ENCODE measurements at regions not wholly inside any gene's neighbourhood (a gene's known extent, or its start where the extent isn't known, plus 50 kb on each side); places are given as distances from the start of the nearest gene placed in this dataset.

- no peak overlapping the region for H4K91ac ChIP-seq (ENCODE audit: insufficient read depth, low read depth, low read length)
- H3K18ac ChIP-seq (ENCODE audit: low read depth, low read length) = no peak overlapping the region
- TF ChIP-seq NFE2L2 (IDR thresholded peaks at IDR 0.05; ENCODE audit: low read depth, low read length) = no peak
- TF ChIP-seq MAFK (IDR thresholded peaks at IDR 0.05; ENCODE audit: low read depth, low read length) = peak; percentile 22; the same call in 1 of the 2 replicates
- no peak for TF ChIP-seq RAD21 (IDR thresholded peaks at IDR 0.05; ENCODE audit: low read length)
- H3K9me3 ChIP-seq (ENCODE audit: control insufficient read depth, insufficient read depth, low read length) = no peaks in the 10 kb centered on the region
- CTCF ChIA-PET = no interaction called here
- H3K14ac ChIP-seq (replicated peaks; ENCODE audit: low read depth, low read length) = no peak overlapping the region
- H3K27ac ChIP-seq (ENCODE audit: insufficient read depth, low read length) = no peak overlapping the region
- H3K9ac ChIP-seq (ENCODE audit: low read depth, low read length) = no peak overlapping the region
- in situ Hi-C loops (cut with MboI; ENCODE audit: low sequenced_read_pairs) = no loop called here
- H3K36me3 ChIP-seq (ENCODE audit: control insufficient read depth, insufficient read depth, low read length) = no peaks in the 10 kb centered on the region
- no peak overlapping the region for H3K4ac ChIP-seq (ENCODE audit: low read depth, low read length)
- POLR2A ChIA-PET (ENCODE audit: unreplicated experiment) = no interaction called here
- intact Hi-C loops (cut with micrococcal nuclease) = no loop called here
- H3K56ac ChIP-seq (ENCODE audit: extremely low read depth, insufficient read depth, low read length) = no peak overlapping the region
- H3K27me3 ChIP-seq (ENCODE audit: control insufficient read depth, insufficient read depth, low read length) = no peaks in the 10 kb centered on the region
- no peak overlapping the region for H2BK120ac ChIP-seq (ENCODE audit: low read depth, low read length)
- no peaks in the 10 kb centered on the region for H3K9me1 ChIP-seq (ENCODE audit: insufficient read depth, low read length)
- no peak overlapping the region for H2AFZ ChIP-seq (replicated peaks; ENCODE audit: low read length, poor library complexity)
- H4K5ac ChIP-seq (ENCODE audit: low read depth, low read length) = no peak overlapping the region
- ATAC-seq (ENCODE audit: low read depth) (no peak), DNase-seq (no peak)
- no peak overlapping the region for H2BK5ac ChIP-seq (ENCODE audit: low read depth, low read length, poor library complexity, severe bottlenecking)
- H2BK15ac ChIP-seq (ENCODE audit: low read depth, low read length) = no peak overlapping the region
- no peak overlapping the region for H3K4me3 ChIP-seq (ENCODE audit: insufficient read depth, low read depth, low read length)
- no peaks in the 10 kb centered on the region for H3K4me1 ChIP-seq (ENCODE audit: control insufficient read depth, insufficient read depth, low read length)
- no peak overlapping the region for H2BK20ac ChIP-seq (ENCODE audit: low read depth, low read length)
- no TSS peak for BruUV-seq (replicated peaks)
- H4K8ac ChIP-seq (ENCODE audit: low read depth in 2 of 2, low read length in 2 of 2) = no peak overlapping the region
- H4K20me1 ChIP-seq (ENCODE audit: insufficient read depth, low read length) = no peaks in the 10 kb centered on the region
- H3K23ac ChIP-seq (ENCODE audit: low read depth, low read length) = no peak overlapping the region
- no peak overlapping the region for H2AK5ac ChIP-seq (ENCODE audit: low read depth, low read length)
- H3K79me1 ChIP-seq (ENCODE audit: low read depth in 1 of 2, low read length in 2 of 2) = no peaks in the 10 kb centered on the region
- dilution Hi-C loops (cut with HindIII; ENCODE audit: low sequenced_read_pairs, unreplicated experiment) = no loop called here
- H3K4me2 ChIP-seq (ENCODE audit: low read depth, low read length) = no peak overlapping the region
- no peak overlapping the region for H2AK9ac ChIP-seq (replicated peaks; ENCODE audit: low read depth, low read length, poor library complexity)
Observed at GRCh38 chr6:126419901-126420300, 80.0 kb downstream of the CENPW start.
